HG03558 (cell line): ENCODE measurements at regions not wholly inside any gene's neighbourhood (a gene's known extent, or its start where the extent isn't known, plus 50 kb on each side); places are given as distances from the start of the nearest gene placed in this dataset.
"Not testable (repeated sequence)": the region's sequence is repeated elsewhere in the genome, so short reads cannot be mapped to it uniquely, and the experiment has no call there.

Experiments used
- ATAC-seq: cut with Tn5 transposase; IDR thresholded peaks from one replicate; pipeline ENCODE4 v1.9.1; 2021; ENCODE audit warnings: moderate number of reproducible peaks; ENCODE audit not compliant: unreplicated experiment; ENCODE audit errors: extremely low read depth

GRCh38 chr5:9774472-9775079 lies 144.4 kb upstream of the TAS2R1 start:
- ATAC-seq: no peak

DNA sequence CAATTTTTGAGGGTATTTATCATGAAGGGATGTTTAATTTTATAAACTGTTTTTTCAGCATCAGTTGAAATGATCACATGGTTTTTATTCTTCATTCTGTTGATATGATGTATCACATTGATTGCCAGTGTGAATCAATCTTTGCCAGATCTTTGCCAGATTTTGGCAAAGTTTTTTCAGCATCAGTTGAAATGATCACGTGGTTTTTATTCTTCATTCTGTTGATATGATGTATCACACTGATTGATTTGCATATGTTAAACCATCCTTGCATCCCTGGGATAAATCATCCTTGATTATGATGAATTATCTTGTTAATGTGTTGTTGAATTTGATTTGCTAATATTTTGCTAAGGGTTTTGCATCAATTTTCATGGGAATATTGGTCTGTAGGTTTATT lies 140.9 kb upstream of the TAS2R1 start:
- ATAC-seq: no peak

- ATAC-seq: no peak
These were observed 136.4 kb upstream of the TAS2R1 start for GRCh38 chr5:9766581-9766980.

DNA sequence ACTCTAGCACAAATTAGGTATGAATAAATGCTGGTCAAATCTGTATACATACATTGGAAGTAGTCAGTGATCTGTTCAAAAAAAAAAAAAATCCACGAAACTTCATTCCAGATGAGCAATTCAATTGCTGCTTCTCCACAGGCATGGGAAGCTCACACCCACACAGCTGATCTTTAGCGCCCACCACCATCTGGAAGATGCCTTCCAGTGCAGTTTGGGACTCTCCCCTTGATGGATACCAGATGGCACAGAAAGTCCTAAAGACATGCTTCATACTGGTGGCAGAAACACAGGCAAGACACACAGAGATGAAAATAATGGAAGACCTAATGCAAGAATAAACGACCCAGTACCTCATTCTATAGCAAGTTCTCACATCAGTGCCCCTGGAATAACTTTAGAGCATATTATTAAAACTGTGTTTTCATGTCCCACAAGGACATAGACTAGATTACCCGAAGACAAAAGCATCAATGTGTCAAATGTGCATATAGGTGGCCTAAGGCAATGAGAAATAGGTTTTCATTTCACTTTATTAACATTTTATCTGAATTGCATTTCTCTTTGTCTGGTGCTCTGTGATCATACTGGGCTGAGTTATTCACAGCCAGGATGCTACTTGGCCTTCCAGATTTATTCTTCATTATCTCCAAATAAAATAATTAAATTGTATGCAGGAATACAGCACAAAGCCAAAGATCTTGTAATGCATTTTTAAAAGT lies 135.4 kb upstream of the TAS2R1 start:
- ATAC-seq: no peak

DNA sequence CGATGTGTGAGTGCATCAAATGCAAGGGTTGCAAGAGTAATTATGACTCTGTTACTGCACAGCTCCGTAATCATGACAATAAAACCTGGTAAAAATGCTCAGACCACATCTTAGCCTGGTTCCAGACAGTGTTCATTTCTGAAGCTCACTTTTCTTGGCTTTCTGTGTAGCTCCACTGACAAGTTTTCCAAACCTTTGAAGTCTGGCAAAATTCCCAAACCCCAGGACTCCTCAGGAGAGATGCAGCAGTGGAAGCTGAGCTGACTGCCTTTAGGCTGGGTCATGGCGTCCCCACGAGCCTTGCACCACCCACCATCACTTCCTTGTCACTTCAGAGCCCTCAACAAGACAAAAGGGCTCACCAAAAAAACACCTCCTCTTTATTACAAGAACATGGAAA lies 131.6 kb upstream of the TAS2R1 start:
- no peak for ATAC-seq

DNA sequence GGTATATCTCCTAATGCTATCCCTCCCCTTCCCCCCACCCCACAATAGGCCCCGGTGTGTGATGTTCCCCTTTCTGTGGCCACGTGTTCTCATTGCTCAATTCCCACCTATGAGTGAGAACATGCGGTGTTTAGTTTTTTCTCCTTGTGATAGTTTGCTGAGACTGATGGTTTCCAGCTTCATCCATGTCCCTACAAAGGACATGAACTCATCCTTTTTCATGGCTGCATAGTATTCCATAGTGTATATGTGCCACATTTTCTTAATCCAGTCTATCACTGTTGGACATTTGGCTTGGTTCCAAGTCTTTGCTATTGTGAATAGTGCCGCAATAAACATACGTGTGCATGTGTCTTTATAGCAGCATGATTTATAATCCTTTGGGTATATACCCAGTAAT lies 122.5 kb upstream of the TAS2R1 start:
- ATAC-seq: not testable (repeated sequence)

DNA sequence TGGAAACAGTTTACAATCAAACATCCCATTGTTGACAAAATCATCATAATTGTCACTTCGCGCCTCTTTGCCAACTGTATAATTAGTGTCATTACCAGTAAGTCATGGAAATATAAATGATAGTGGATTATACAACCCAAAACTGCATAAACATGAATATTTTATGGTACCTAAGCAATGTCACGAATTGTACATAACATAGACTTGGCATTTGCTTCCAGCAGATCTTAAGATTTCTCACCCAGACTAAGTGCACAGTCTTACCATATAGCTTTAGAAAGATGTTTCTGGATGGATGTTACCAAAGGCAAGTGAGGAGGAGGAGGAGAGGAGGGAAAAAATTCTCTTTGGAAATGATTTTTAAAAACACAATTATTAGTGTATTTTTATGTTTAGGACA lies 113.4 kb upstream of the TAS2R1 start:
- ATAC-seq: no peak

- no peak for ATAC-seq
These were observed 112.7 kb upstream of the TAS2R1 start for GRCh38 chr5:9742848-9743247.

DNA sequence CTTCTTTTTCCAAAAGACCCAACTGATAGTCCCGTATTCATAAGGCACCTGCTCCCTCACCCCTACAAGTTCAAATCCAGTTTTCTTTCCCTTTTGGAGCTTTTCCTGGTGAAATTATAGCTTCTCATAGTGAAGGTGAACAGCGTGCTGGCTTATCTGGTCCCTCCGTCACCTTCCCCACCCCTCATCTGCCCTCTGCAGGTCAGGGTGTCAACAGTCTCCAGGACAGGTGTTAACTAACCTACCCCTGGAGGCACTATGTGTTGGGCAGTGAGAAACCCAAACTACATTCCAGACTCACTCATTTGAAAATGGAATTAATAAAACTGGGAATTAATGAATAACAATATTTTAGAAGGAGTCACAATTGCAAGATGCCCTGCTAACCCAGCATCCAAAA lies 109.0 kb upstream of the TAS2R1 start:
- ATAC-seq: no peak

DNA sequence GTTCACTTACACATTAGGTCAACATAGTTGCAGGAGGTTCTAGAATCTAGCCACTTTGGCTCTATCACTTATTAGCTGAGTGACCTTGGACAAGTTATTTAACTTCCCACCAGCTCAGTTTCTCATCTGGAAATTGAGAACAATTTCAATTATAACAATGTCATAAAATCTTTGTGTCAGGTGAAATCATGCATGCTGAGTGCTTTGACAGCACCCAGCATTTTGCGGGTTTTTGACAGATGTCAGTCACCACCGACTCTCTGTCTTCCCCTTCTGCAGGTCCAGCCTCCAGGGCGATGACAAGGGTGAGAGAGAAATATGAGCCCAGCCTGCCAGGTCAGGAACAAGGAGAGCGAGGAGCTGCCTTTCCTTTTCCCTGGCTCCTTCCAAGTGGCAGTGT lies 107.1 kb upstream of the TAS2R1 start:
- ATAC-seq: no peak

DNA sequence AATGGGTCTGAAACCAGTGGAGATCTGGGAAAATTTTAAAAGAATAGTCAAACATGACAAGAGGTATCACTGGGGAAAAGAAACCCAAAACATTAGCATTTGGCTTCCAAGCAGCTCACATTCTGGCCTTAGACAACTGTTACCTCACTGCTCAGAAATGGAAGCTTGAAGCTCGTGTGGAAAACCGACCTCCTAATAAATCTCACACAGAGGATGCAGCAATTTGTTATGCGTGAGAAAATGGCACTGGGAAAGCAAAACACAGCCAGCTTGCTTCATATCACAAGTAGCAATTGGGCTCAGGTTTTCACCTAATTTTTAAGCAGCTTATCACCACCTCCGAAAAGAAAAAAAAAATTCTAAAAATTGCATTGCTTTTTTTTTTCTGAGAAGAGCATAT lies 103.3 kb upstream of the TAS2R1 start:
- no peak for ATAC-seq

DNA sequence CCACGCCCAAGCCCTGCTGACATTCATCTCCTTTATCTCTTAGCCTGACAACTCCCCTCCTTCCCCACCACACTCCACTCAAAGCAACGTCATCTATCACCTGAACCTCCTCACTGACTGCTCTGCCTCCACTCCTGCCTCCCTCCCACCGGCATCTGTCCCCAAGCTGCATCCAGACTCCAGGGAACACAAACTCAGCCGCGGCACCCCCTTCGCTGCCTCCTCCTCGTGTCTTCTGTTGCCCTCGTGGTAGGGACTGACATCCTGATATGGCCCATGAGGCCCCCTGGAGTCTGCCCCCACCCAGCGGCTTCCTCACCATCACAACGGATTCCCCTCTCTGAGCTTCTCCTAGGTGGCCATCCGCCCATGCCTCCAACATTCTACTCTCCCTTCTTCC lies 101.0 kb upstream of the TAS2R1 start:
- no peak for ATAC-seq

- ATAC-seq: no peak
These were observed 98.1 kb upstream of the TAS2R1 start for GRCh38 chr5:9728261-9728660.

GRCh38 chr5:9726931-9727330 lies 96.8 kb upstream of the TAS2R1 start:
- ATAC-seq: no peak

DNA sequence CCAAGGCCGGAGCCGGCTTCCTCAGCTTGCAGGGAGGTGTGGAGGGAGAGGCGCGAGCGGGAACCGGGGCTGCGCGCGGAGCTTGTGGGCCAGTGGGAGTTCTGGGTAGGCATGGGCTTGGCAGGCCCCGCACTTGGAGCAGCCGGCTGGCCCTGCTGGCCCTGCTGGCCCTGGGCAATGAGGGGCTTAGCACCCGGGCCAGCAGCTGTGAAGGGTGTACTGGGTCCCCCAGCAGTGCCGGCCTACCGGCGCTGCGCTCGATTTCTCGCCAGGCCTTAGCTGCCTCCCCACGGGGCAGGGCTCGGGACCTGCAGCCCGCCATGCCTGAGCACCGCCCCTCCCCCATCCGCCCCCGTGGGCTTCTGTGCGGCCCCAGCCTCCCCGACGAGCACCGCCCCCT lies 95.1 kb upstream of the TAS2R1 start:
- ATAC-seq: not testable (repeated sequence)

GRCh38 chr5:9724707-9725106 lies 94.6 kb upstream of the TAS2R1 start:
- no peak for ATAC-seq

GRCh38 chr5:9722601-9723180 lies 92.5 kb upstream of the TAS2R1 start:
- no peak for ATAC-seq

GRCh38 chr5:9721161-9721560 lies 91.0 kb upstream of the TAS2R1 start:
- ATAC-seq: no peak

DNA sequence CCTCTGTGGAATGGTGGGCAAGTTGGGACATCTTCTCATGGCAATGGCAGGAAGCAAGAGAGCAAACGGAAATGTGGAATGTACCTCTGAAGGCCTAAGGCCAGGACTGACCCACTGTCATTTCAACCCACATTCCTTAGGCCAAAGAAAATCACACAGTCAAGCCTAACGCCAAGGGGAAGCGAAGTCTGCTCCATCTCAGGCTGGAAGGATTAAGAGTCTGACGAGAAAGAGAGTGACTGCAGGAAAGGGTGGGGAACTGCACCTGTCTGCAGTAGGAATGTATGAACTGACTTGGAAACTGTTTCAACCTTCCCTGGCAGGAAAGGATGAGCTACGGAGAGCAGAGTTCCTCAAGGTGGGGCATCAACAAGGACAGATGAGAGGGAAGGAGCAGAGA lies 90.2 kb upstream of the TAS2R1 start:
- no peak for ATAC-seq

- no peak for ATAC-seq
These were observed 86.7 kb upstream of the TAS2R1 start for GRCh38 chr5:9716838-9717281.

- ATAC-seq: no peak
These were observed 85.8 kb upstream of the TAS2R1 start for GRCh38 chr5:9715891-9716335.
